Nephron progenitor cell (in vitro differentiated cells): ENCODE measurements at regions not wholly inside any gene's neighbourhood (a gene's known extent, or its start where the extent isn't known, plus 50 kb on each side); places are given as distances from the start of the nearest gene placed in this dataset.

Experiments used
- DNase-seq: peaks from one replicate; pipeline ENCODE4 v3.0.0; 2021
- H3K27ac Mint-ChIP-seq: 2 replicates; pipeline ENCODE4 v1.8.0; 2021; ENCODE audit warnings: mild to moderate bottlenecking, moderate library complexity, mixed read lengths
- H3K27me3 Mint-ChIP-seq: 2 replicates; pipeline ENCODE4 v1.8.0; 2021; ENCODE audit warnings: mild to moderate bottlenecking, low read depth, mixed read lengths; ENCODE audit not compliant: poor library complexity
- H3K36me3 Mint-ChIP-seq: 2 replicates; pipeline ENCODE4 v1.8.0; 2021; ENCODE audit warnings: low read depth, mixed read lengths
- H3K4me1 Mint-ChIP-seq: 2 replicates; pipeline ENCODE4 v1.8.0; 2021; ENCODE audit warnings: mixed read lengths
- H3K4me3 Mint-ChIP-seq: 2 replicates; pipeline ENCODE4 v1.8.0; 2021; ENCODE audit warnings: mild to moderate bottlenecking, moderate library complexity, mixed read lengths
- H3K9me3 Mint-ChIP-seq: 2 replicates; pipeline ENCODE4 v1.8.0; 2021; ENCODE audit warnings: mild to moderate bottlenecking, moderate library complexity, mixed read lengths
- CTCF ChIP-seq: fragments of 200-600 bp; sonication (generic); IDR thresholded peaks from 2 replicates; pipeline ENCODE4 v1.5.0; 2021; ENCODE audit warnings: antibody characterized with exemption

- Mint-ChIP-seq H3K9me3 (no peaks in the 10 kb centered on the region), H3K4me3 (peak overlapping the region; percentile 96), H3K4me1 (peaks cover 35% of the 10 kb centered on the region), H3K27me3 (peaks cover 6% of the 10 kb centered on the region), H3K27ac (peak overlapping the region; percentile 50), H3K36me3 (no peaks in the 10 kb centered on the region)
- peak; percentile 69 for TF ChIP-seq CTCF
- peak; percentile 74 for DNase-seq
These were observed 136.4 kb upstream of the KRAS start for GRCh38 chr12:25386831-25387731.

- Mint-ChIP-seq H3K27ac (peak overlapping the region; percentile 100), H3K36me3 (no peaks in the 10 kb centered on the region), H3K4me1 (peaks cover 35% of the 10 kb centered on the region), H3K27me3 (peaks cover 10% of the 10 kb centered on the region), H3K4me3 (peak overlapping the region; percentile 96), H3K9me3 (no peaks in the 10 kb centered on the region)
- no peak for TF ChIP-seq CTCF
- DNase-seq: no peak
These were observed 134.1 kb upstream of the KRAS start for GRCh38 chr12:25384893-25385248.

- no peak for TF ChIP-seq CTCF
These were observed 133.5 kb upstream of the KRAS start for GRCh38 chr12:25384038-25384892.

GRCh38 chr12:25382311-25383106 lies 131.8 kb upstream of the KRAS start:
- no peak for DNase-seq
- no peak for TF ChIP-seq CTCF
- Mint-ChIP-seq H3K9me3 (no peaks in the 10 kb centered on the region), H3K4me3 (no peak overlapping the region), H3K27me3 (peaks cover 10% of the 10 kb centered on the region), H3K36me3 (no peaks in the 10 kb centered on the region), H3K4me1 (peaks cover 35% of the 10 kb centered on the region), H3K27ac (no peak overlapping the region)

More at GRCh38 chr12:25384038-25384892, 133.5 kb upstream of the KRAS start:
- H3K4me3 Mint-ChIP-seq: peak overlapping the region; percentile 96
- no peaks in the 10 kb centered on the region for H3K9me3 Mint-ChIP-seq
- H3K36me3 Mint-ChIP-seq: no peaks in the 10 kb centered on the region
- peak overlapping the region; percentile 100 for H3K27ac Mint-ChIP-seq
- DNase-seq: no peak
- H3K4me1 Mint-ChIP-seq: peaks cover 35% of the 10 kb centered on the region
- peaks cover 10% of the 10 kb centered on the region for H3K27me3 Mint-ChIP-seq

- Mint-ChIP-seq H3K4me3 (no peak overlapping the region), H3K27me3 (peaks cover 6% of the 10 kb centered on the region), H3K9me3 (no peaks in the 10 kb centered on the region), H3K27ac (no peak overlapping the region), H3K4me1 (peaks cover 5% of the 10 kb centered on the region), H3K36me3 (no peaks in the 10 kb centered on the region)
- TF ChIP-seq CTCF: no peak
- DNase-seq: no peak
These were observed 126.9 kb upstream of the KRAS start for GRCh38 chr12:25377469-25378177.
